GM18519 (cell line): ENCODE measurements at regions not wholly inside any gene's neighbourhood (a gene's known extent, or its start where the extent isn't known, plus 50 kb on each side); places are given as distances from the start of the nearest gene placed in this dataset.

Experiments used
- ATAC-seq: cut with Tn5 transposase; IDR thresholded peaks from one replicate; pipeline ENCODE4 v1.9.1; 2021; ENCODE audit warnings: mild to moderate bottlenecking, moderate library complexity; ENCODE audit not compliant: unreplicated experiment, low FRiP score

DNA sequence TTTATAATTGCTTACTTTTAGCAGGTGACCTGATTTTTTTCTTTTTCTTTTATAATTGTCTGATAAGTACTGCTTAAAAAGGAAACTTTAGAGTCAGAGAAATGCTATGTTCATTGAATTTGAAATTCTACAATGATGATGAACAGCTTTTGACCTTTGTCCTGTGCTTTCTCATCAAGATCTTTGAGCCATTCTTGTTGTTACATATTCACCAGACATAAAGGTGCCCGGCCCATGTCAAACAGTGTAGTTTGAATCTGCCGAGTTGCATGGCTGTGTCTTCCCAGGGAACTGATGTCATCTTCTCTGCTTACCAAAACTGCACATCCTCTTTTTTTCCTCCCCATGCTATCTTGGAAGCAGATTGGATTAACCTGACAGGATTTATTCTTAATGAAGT is 163.6 kb downstream of the LRRC70 start:
- ATAC-seq = no peak

DNA sequence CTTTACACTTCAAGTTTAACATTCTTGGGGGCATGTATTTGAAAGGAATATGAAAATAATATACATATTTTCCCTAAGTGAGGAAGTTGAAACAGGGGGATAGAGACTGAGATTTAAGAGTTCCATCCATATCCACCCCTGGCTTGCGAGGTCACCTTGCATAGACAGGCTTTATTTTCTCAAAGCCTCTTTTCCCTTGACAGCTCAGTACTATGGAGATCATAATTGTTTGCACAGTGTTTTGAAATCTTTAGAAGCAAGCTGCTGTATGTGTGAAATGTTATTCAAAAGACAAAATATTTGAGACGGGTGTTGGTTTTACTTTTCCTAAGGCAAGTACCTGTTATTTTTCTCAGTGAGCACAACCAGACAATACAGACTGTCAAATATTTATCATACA is 163.1 kb downstream of the LRRC70 start:
- ATAC-seq = no peak

DNA sequence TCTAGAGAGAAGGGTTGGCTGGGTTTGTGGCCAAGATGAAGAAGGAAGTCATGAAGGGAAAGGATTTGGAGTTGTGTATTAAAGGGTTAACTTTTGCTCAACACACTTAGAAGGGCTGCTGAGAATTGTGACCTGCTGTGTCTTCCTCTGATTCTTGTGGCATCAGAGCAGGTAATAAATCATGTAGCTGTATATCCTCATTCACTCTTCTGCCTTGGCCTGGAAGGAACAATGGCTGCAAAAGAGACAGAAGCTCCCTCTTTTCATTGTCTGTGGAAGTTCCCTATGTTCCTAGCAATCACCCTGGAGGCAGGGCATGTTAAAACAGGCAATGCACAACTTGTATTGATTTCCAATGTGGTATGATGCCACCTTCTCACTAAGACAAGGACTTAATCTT is 159.1 kb downstream of the LRRC70 start:
- ATAC-seq = no peak

DNA sequence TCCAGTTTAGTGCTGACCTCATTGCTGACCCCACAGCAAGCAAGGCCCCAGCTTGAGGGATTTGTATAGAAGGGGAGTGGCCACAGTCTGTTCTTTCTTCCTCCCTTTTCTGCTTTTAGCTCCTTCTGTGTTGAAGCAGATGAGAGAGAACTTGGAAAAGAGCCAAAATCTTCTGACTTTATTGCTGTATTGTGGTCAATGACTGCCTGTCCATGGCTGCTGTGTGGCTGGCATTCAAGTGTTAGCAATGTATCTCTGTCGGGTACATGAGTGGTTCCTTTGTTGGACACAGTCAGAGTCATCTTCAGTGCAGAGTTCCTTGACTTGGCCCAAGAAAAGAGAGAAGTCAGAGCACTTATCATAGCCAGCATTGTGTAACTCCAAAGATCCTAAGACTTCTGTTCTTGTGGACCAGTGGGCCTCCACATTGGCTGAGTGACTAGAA is 154.1 kb downstream of the LRRC70 start:
- no peak for ATAC-seq

DNA sequence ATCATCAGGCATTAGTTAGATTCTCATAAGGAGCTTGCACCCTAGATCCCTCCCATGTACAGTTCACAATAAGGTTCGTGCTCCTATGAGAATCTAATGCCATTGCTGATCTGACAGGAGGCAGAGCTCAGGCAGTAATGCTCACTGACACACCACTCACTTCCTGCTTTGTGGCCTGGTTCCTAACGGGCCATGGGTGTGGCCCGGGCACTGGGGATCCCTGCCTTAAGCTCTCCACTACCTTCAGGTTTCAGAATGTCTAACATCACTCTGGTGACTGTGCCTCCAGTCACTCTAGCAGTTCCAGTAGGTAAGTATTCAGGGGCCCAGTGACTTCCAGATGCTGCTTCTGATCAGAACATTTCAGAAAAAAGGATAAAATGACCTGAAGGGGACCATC is 152.4 kb downstream of the LRRC70 start:
- ATAC-seq = no peak

DNA sequence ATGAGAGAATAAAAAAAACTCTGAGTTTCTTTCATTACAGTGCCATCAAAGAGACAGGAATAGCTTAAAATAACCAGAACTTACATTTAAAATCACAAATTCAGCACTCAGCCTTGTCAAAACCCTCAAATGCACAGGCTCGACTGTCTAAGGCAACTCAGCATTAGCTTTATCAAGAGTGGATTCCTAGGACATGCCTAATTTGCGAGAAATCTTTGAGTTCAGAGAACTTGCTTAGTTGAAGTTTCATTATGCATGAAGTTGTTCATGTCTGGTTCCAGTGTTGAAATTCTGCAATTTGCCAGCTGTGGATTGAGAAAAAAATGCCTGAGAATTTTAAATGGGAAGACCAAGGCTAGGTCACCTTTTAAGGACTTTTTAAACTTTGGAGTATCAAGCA is 151.1 kb downstream of the LRRC70 start:
- ATAC-seq = no peak

DNA sequence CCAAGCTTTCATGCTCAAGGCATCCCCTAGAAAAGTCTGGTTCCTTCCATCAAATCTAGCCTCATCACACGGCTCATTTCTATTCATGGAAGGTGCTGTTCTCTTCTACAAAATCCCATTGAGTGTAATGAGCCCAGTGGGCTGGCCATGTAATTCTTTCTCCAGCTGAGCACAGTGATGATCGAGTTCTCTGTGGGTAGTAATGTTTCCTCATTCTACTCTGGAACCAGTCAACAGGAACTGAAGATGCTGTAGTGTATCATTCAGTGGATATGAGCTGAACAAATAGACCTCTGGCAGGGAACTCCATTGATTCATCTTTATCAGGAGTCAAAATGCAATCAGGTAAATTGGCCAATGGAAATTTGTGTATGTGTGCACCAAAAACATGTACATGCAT is 149.2 kb downstream of the LRRC70 start:
- ATAC-seq = no peak

DNA sequence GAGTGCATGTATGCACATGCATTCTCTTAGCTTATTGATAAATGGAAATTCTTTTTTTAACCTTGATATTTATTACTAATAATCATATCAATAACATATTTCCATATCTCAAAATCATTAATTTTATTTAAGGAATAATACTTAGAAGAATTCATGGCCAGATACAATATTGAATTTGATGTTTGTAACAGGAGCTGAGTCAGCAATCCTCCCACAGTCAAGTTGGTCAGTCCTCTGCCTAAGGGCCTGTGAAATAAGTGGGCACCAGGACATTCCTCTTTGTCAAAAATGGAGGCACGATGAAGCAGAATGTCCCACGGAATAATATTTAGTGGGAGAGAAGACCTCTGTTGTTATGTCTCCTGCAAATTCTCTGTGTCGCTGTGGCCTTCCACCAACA is 148.6 kb downstream of the LRRC70 start:
- ATAC-seq = no peak

DNA sequence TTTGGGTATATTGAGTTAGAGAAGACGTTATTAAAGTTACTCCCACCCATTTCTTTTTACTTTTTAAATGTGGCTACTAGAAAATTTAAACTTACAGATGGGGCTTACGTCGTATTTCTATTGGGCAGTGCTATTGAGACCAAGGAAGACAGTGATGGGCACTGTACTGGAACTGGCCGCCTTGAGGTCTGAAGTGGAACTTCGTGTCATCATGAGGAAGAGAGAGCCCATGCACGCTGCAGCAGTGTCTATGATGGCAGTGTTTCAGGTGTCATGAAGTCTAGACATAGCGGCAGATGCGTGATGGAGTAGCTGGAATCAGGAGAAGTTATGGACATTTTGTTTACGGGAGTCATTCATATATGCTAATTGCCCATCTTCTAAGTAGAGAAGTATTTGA is 143.7 kb downstream of the LRRC70 start:
- no peak for ATAC-seq

DNA sequence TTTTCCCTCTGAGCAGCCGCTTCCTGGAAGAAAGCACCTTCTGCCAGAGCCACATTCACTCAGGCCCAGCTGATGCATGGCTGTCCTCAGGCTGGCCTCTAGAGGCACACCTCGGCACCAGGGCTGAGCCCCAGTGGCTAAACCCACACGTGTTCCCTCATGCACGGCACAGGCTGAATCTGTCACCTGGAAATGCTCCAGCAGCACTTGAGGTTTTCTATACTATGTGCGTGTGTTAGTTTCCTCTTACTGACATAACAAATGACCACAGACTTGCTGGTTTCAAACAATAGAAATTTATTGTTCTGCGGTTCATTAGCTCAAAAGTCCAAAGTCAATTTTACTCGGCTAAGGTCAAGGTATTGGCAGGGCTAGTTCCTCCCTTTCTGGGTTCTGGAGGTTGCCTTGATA is 141.4 kb downstream of the LRRC70 start:
- peak; percentile 97 for ATAC-seq

DNA sequence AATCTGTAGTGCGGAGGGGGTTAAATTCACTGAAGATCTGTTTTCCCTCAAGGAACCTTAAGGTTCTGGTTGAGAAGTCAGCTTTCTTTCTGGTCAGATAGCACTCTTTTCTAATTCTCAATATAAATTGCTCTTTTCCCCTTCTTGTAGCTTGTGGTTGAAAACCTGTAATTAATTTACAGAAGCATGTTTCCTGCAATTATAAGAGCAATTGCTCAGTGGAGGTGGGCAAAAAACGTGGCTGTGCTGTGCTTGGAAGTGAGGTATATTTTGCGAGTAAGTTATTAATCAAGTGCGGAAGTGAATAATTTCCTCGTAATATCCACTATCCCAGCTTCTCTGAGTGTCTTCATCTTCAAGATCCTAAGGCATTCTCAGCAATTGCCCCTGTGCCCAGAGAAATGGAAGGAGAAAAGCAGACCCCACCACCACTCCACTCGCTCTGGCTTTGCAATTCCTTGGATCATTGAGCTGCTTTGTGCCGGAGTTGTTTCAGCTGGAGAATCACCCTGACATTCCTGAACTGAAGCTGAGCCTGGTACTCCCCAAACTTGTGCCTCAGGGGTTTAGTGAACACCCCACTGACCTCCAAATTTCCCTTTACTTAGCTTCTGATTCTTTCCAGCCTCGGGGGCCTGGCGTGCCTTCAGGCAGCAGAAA is 140.6 kb downstream of the LRRC70 start:
- ATAC-seq = no peak

DNA sequence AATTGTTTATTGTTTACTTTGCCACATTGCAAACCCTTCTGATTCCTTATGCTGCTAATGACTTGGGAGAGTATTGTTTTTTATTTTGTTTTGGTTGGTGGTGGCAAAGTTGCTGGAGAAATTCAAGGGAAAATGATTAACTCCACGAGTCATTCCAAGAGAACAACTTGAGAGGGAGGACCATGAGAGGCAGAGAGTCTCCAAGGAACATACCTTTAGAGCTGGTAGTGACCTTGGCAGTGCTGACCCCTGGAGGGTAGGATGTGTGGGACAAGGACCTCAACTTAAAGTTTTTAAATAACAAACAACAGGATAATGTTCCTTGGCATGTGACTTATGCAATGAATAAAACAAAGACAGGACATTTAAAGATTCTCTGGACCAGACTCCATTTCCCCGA is 139.7 kb downstream of the LRRC70 start:
- ATAC-seq = no peak

DNA sequence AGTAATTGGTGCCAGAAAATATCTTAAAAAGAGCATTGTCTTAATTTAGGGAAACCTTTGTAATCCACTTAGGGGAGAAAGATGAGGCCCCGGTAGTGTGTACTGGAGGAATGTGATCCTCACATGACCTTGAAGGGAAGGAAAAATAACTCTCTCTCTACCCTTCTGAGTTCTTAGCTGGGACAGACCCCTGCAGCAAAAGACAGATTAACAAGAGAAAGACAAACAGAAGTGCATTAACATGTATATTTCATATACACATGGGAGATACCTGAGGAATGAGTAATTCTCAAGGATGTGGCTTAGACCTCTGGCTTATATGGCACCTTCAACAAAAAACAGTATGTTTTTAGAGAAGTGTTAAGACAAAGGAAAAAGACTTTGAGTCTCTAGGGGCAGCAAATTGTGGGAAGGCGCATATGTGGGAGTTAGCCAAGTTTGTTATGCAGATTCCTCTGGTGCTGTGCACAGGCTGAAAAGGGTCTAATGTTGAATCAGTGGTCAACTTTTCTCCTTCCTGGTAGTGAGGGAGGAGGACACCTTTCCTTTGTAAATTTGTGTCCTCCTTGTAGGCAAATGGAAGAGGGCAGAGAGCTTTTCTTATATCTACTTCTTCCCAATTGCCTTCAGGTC is 138.8 kb downstream of the LRRC70 start:
- ATAC-seq = no peak

DNA sequence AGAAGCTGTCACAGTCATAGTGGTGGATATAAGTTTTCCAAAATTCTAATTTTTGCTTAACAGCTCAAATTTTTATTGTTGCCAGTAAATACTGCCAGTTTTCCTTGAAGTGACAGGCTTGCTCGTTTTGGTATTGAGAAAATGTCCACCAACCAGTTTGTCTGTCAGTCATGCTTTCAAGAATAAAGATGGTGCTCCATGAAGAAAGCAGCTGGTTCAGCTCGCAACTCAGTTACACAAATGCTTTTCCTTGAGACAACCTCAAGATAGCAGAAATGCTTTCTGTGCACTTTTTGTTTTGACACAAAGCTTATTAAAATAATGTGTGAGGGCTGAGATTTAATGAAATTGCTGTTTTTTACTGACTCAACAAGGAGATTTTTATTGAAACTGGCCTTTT is 135.7 kb downstream of the LRRC70 start:
- ATAC-seq = no peak

DNA sequence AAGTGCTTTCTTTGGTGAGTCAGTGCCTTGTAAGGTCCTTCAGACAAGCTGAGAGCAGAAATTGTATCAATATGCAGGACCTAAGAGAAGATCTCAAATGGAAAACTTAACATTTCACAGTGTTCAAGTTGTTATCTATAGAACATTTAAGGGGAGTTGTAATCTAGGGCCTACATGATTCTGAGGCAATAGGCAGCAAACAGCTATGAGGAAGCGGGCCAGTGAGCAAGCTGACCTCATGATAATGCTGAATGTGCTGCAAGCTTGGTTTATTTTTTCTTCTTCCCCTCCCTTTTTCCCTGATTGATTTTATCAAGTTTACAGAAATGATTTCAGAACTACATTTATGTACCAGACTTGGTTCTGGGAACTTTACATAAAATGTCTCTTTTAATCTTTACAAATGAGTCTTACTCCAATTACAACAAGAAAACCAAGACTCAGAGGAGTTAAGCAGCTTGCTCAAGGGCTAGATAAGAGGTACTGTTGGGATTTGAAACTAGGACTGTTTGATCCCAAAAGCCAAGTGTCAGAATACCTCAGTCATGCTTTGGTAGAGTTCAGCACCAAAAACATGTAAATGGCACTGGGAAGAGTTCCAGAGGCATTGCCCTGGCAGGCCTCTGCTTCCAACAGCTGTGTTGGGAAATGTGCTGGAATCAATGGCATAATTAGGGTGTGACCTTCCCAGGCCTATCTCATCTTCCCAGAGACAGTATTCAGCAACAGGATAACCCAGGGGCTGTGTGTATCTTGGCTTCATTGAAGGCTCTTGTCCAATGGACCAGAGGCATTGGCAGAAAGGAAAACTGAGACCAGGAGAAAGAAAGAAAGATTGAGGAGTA is 130.1 kb downstream of the LRRC70 start:
- ATAC-seq = no peak

DNA sequence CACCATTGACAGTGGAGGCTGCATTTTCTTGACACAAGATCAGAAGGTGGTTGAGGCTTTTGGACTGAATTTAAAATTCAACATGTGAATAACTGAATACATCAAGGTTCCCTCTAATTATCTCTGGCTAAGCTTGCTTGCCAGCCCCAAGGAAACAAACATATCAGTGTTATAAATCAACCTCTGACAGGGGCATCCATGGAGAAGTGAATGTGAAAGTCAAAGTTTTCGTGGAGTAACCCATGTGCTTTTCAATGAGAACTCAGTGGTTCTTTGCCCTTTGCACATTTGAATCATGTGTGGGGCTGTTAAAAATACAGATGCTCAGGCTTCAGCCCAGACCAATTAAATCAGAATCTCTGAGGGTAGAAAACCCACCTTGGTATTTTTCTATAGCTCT is 128.9 kb downstream of the LRRC70 start:
- ATAC-seq = no peak

DNA sequence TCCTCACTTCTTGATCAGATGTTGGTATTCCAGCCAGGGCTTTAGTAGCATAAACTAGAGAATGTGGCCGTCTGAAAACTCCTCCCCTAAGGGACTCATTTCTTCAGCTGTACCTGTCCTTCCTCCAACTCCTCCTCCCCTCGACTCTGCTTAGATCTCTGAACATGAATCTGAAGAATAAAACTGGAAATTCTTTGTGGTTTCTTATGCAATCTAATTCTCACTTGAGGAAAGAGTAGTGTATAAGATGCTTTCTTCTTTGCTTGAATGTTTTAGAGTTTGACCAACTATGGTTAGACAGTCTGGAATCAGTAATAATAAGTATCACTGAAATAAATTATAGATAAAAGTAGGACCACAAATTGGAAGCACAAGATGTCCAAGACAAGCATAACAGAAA is 128.5 kb downstream of the LRRC70 start:
- no peak for ATAC-seq

DNA sequence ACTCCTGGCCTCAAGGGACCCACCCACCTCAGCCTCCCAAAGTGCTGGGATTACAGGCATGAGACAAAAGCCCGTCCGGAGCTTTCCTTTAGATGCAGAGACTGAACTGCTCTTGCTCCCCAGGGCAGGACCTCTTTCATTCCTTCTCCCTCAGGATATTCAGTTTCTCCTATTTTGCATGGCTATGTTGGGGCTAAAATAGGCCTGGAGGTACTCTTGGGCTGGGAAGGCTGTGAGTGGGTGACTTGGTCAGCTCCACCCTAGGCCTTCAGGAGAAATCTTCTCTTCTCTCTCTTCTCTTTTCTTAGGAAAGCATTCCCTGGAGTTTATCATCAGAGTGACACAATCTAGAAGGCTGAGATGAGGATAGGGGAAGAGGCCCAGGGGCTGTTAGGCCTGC is 126.4 kb downstream of the LRRC70 start:
- ATAC-seq = no peak

DNA sequence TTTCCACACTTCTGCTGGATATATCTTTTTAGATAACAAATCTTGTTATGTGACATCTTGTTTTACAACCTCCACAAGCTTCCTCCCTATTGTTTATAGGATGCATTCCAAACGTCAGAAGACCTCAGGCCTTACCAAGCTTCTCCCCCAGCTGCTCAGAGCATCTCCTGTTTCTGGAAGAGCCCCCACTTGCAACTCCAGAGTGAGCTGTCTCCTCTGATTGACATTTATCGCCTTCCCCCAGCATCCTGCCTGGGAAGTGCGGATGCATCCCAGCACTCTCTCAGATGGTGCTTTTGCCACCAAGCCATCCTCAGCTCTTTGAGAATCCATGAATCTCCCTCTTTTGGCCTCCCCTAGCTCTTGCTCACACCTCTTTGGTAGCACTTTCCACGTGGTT is 123.5 kb downstream of the LRRC70 start:
- no peak for ATAC-seq

DNA sequence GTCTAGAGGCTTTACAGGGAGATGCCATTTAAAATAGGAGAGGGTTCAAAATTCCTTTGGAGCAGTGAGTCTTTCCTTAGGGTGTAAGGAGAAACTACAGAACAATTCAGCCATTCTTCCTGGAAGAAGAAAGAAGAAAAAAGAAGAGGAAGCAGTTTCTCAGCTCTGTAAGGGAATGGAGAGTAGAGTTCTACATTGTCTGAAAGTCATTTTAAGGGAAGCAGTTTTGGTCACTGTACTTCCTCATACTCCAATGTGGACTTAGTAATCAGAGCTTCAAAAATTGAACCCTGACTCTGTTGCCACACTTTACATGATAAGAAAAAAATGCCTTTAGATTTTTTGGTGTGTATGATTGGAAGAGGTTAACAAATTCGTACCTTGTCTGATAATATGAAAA is 122.4 kb downstream of the LRRC70 start:
- ATAC-seq = no peak

DNA sequence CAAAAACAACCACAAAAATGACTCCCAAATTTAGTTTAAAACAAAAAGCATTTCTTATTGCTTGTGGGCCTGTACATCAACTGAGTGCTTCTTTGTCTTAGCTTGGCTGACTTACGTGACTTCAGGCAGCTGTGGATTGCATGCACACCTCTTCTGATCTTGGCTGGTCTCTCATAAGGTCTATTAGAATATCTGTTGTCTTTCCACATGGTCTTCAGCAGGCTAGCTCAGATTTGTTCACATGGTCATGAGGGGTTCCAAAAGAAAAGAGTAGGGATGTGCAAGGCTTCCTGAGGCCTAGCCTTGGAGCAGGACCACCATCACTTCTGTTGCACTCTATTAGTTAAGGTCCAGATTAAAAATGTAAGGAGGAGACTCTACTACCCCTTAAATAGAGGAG is 120.1 kb downstream of the LRRC70 start:
- no peak for ATAC-seq

DNA sequence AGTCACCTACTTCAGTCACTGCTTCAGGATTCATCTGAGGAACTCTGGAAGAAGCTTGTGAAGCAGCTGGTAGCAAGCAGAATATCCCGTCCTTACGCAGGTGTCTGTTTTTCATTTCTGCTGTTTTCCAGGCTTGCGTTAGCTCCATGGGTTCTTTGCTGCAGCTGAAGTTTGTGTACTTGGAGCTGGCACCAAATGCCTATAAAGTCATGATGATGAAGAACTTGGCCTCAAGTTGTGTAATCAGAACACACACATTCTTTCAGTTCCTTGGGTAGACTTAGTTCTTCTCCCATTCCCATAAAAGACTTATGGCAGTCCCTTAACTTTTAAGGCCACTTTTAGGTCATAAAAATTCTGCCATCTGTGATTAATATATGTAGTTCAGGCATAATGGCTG is 116.7 kb downstream of the LRRC70 start:
- no peak for ATAC-seq
